ENCODE measurements at regions not wholly inside any gene's neighbourhood (a gene's known extent, or its start where the extent isn't known, plus 50 kb on each side); places are given as distances from the start of the nearest gene placed in this dataset.
"Not testable (repeated sequence)": the region's sequence is repeated elsewhere in the genome, so short reads cannot be mapped to it uniquely, and the experiment has no call there.

DNA sequence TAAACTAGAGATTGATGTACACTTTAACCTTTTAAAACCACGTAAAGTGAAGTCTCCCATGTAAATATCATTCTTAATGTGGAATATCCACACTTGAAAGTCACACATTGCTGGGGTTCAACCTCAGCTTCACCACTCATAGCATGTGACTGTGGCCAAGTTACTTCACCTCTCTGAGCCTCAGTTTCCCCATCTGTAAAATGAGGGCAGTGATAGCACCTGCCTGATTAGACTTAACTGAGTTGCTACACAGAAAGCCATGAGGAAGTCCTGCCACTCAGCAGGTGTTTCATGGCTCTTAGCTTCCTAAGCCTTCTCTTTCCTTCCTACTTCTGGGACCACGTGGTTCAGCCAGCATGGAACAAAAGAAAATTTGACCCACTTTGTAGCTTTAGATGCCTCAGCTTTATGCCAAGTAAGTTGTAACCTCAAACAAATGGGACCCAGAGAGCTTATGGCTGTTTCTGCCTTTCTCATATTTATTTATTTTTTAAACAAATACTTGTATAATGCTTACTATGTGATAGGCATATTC lies 277.3 kb upstream of the KLF3 start:
- in situ Hi-C loops (cut with MboI; ENCODE audit: low pct_unique_long_range_greater_than_20kb, low sequenced_read_pairs), result no loop called here
- DNase-seq, result no peak

DNA sequence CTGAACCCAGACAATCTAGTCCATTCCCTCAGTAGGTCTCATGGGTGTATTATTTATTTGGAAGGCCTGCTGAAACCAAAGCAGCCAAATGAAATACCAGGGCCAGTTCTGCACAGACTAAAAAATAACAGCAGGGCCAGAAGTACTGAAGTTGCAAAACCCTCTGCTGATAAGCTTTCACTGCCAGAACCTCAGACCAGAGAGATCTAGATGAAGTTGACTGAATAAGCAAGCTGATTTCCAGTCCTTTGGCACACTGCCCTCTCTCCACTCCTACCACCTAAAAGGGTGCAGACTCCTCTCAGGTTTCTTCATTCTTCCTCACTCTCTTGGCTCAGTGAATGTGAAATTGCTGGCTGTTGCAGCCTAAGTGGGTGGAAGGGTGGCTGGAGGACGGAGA lies 276.7 kb upstream of the KLF3 start:
- DNase-seq, result no peak
- in situ Hi-C loops (cut with MboI; ENCODE audit: low pct_unique_long_range_greater_than_20kb, low sequenced_read_pairs), result no loop called here

DNA sequence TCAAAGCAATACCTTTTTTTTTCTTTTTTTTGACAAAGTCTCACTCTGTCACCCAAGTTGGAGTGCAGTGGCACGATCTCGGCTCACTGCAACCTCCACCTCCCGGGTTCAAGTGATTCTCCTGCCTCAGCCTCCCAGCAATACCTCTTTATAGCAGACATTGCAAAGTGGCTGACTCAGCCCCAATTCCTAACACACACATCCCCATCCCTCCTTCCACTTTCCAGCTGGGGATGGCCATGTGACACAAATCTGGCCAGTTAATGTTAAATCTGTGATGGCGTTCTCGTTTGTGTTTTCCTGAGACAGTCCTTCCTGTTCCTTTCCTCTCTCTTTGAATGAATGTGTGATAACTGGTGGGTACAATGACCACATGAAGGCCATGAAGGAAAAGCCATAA lies 276.2 kb upstream of the KLF3 start:
- no peak for DNase-seq
- in situ Hi-C loops (cut with MboI; ENCODE audit: low pct_unique_long_range_greater_than_20kb, low sequenced_read_pairs), result no loop called here

DNA sequence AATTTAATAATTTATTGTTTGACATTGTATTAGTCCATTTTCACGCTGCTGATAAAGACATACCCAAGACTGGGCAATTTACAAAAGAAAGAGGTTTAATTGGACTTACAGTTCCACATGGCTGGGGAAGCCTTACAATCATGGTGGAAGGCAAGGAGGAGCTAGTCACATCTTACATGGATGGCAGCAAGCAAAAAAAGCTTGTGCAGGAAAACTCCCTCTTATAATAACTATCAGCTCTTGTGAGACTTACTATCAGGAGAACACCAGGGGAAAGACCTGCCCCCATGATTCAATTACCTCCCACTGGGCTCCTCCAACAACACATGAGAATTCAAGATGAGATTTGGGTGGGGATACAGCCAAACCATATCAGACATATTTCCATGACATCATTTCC lies 275.1 kb upstream of the KLF3 start:
- DNase-seq; in situ Hi-C loops (cut with MboI; ENCODE audit: low pct_unique_long_range_greater_than_20kb, low sequenced_read_pairs): not testable (repeated sequence)

DNA sequence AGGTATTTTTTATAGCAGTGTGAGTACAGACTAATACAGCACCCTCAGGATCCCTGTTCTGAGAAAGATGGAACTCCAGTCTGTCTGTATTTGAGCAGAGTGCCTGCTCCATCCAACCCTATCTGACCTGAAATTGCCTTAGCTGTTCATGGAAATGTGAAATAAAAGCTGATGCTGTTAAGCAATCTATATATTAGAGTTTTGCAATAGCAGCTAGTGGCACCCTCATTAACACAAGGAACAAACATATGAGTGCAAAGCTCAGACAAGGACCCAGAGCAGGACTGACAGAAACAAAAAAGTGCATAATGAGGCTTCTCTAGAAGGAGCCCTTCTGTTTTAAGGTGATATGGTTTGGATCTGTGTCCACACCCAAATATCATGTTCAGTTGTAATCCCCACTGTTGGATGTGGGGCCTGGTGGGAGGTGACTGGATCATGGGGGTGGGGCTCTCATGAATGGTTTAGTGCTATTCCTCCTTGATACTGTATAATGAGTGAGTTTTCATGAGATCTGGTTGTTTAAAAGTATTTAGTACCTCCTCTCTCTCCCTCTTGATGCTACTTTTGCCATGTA lies 272.9 kb upstream of the KLF3 start:
- DNase-seq, result no peak
- in situ Hi-C loops (cut with MboI; ENCODE audit: low pct_unique_long_range_greater_than_20kb, low sequenced_read_pairs), result no loop called here

DNA sequence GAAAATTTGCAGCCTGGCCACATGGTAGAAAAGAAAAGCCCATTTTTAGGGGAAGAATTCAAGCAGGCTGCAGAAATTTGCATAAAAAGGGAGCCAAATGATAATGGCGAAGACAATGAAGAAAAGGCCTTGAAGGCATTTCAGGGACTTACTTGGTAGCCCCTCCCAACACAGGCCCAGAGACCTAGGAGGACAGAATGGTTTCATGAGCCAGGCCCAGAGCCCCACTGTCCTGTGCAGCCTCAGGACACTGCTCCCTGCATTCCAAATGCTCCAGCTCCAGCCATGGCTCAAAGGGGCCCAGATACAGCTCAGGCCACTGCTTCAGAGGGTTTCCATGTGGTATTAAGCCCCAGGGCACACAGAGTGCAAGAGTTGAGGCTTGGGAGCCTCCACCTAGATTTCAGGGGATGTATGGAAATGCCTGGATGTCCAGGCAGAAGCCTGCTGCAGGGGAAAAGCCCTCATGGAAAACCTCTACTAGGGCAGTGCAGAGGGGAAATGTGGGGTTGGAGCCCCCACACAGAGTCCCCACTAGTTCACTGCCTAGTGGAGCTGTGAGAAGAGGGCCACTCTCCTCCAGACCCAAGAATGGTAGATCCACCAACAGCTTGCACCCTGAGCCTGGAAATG lies 271.7 kb upstream of the KLF3 start:
- in situ Hi-C loops (cut with MboI; ENCODE audit: low pct_unique_long_range_greater_than_20kb, low sequenced_read_pairs), result no loop called here
- DNase-seq, result no peak

DNA sequence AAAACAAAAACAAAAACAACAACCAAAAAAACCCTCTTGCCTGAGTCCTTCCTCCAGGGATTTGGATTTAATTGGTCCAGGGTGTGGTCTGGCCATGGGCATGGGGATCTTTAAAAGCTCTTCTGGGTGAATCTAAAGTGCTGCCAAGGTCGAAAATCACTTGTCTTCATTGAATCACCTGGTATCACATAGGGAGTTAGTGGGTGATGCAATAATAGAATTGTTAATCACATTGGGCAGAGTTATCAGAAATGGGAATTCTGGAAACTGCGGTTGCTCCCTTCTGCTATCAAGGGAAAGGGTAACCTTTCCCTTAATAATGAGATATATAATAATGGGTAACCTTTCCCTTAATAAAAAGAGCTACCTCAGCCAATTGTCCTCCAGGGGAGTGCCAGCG lies 267.9 kb upstream of the KLF3 start:
- no peak for DNase-seq
- in situ Hi-C loops (cut with MboI; ENCODE audit: low pct_unique_long_range_greater_than_20kb, low sequenced_read_pairs), result no loop called here

DNA sequence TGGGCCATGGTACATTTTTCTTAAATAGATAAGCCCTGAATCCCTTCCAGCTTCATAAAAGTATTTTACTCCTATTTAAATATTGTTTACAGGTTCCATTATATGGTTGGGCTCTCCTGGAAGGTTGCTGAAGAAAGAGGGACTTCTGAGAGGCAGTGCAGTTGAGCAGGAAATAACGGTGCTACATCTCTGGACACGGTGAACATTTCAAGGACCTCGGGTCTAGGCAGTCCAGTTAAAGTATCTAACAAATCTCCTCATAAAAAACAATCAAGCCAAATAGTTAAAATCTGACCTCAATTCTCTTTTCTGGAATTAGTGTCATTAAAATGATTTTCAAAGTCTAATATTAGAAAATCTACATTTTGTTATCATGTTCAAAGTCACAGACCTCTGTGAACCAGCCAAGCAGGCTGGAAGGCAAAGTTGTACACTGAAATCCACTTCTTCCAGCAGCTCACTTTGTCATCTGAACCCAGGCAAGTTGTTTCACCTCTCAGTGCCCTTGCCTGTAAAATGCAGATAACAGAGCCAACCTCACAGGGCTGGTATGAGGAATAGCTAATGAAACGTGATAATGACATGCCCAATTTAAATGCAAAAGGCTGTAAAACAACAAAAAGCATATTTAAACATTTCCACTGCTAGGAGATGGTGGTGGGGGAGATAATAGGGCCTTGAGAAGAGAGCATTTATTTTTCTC lies 267.0 kb upstream of the KLF3 start:
- DNase-seq, result no peak
- in situ Hi-C loops (cut with MboI; ENCODE audit: low pct_unique_long_range_greater_than_20kb, low sequenced_read_pairs), result no loop called here

DNA sequence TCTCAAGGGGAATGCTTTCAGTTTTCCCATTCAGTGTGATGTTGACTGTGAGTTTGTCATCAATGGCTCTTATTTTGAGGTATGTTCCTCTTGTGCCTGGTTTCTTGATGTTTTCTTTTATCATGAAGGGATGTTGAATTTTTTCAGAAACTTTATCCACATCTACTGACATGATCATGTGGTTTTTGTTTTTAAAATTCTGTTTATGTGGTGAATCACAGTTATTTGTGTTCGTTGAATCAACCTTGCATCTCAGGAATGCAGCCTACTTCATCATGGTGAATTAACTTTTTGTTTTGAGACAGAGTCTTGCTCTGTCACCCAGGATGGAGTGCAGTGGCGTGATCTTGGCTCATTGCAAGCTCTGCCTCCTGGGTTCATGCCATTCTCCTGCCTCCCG lies 263.1 kb upstream of the KLF3 start:
- no peak for DNase-seq
- in situ Hi-C loops (cut with MboI; ENCODE audit: low pct_unique_long_range_greater_than_20kb, low sequenced_read_pairs), result no loop called here

DNA sequence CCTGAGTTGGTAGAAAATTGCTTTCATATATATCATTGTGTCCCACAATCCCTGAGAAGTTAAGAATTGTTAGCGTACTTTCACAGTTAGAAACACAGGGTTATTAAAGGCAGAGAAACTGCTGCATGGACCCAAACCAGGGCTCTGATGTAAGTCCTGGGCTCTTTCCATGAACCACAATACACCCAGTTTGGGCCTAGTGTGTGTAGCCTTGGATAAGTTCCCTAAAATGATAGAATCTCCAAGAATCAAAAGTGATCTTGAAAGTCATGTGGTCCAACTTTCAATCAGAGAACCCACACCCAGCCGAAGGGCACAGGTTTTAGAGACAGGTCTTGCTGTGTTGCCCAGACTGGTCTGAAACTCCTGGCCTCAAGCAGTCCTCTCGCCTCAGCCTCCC lies 257.8 kb upstream of the KLF3 start:
- no peak for DNase-seq
- in situ Hi-C loops (cut with MboI; ENCODE audit: low pct_unique_long_range_greater_than_20kb, low sequenced_read_pairs), result no loop called here

DNA sequence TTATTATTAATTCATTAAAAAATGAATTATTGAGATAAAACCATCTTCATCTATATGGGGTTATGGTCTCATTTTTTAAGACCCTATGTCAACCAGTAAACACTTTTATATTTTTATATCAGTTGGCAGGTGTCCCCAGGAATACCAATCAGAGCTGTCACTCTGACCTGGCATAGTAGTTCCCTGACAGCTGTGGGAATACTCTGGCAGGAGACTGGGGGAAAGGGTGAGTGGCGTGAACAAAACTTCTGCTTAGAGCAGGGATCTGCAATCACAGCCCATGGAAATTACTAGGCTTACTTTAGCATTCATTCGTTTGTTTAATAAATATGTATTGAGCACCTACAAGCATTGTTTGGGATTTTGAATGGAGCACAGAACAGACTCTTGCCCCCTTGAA lies 254.1 kb upstream of the KLF3 start:
- DNase-seq, result no peak
- in situ Hi-C loops (cut with MboI; ENCODE audit: low pct_unique_long_range_greater_than_20kb, low sequenced_read_pairs), result no loop called here

DNA sequence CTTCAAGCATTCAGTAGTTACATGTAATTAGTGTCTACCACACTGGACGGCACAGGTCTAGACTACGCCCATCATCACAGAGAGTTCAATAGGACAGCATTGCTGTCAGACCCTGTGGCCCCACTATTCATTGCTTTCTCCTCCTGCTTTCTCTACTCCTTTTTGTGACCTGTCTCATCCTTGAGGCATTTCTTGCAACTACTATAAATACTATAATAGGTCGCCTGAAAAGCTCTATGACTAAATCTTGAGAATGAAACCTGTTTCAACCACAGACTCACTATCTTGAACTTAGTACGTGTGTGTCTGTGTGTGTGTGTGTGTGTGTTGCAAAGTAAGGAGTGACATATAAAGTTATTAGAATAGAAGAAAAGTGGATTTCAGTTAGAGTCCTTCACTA lies 252.9 kb upstream of the KLF3 start:
- in situ Hi-C loops (cut with MboI; ENCODE audit: low pct_unique_long_range_greater_than_20kb, low sequenced_read_pairs), result no loop called here

DNA sequence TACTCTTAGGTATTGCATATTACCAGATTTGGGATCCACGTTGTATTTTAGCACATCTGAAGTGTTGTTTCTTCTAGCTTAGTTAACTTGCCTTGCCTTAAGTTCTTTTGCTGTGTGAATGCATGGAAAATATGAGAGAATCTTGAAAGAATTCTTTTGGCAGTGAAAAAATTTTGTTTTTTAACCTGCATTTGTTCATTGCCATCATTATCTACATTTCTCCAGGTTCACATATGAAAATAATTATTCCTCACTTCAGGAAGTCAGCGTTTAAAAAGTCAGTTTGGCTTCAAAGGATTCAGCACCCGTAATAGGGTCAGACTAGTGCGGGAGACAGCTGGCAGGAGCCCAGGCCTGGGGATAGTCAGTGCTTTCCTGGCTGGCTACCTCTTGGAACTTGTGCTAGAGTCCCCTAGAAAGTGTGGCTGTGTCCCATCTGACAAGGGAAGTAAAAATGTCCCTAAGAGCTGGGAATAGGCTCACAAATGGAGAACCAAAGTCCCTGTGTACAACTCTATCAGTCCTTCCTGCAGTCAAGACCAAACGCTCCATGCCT lies 251.9 kb upstream of the KLF3 start:
- in situ Hi-C loops (cut with MboI; ENCODE audit: low pct_unique_long_range_greater_than_20kb, low sequenced_read_pairs), result no loop called here
- DNase-seq, result no peak

More for the DNA sequence above, 252.9 kb upstream of the KLF3 start:
- no peak for DNase-seq

DNA sequence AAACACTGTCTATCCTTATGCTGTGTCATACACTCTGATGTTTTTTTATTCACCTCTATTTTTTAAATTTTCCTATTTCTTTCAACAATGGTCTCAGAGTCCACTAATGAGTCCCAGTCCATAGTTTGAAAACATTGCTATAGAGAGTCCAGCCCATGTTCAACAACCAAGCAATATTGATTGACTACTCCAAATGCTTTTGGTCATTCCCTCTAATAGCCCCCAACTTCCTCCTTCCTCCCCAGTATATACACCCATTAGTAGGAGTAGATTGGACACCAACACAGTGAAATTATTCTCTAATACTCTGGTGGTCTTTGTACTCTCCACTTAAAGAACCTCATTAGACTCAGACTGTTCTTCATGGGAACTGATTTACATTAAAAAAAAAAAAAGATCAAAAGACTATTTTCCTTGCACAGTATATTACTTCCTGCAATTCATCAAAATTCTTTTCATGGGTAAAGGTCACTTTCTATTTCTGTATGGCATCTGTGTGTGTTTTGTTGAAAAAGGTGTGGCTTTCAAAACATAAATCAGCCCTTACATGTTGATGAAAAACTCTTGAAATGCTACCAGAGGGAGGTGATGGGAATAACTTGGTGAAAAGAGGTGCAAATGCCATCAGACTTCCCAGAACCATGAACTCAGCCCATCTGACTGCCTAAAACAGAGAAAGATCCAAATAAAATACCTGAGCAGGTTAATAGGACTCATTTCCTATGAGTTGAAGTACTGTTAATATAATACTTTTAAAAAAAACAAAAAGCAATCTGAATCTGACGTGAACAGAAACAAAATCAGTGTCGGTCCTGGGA lies 250.3 kb upstream of the KLF3 start:
- no peak for DNase-seq
- in situ Hi-C loops (cut with MboI; ENCODE audit: low pct_unique_long_range_greater_than_20kb, low sequenced_read_pairs), result no loop called here

DNA sequence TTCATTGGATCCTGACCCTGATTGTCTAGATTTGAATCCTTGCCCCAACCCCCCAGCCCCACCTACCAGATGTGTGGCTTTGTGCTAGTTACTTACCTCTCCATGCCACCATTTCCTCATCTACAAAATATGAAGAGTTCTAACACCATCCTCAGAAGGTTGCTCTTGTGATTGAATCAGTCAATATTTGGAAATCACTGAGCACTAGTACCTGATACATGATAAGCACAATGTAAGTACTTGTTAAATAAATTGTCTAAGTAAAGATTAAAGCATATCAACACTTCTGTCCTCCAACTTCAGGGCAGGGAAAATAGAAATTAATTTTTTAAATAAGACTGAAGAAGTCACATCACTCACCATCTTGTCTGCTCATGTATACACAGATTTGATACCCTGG lies 249.6 kb upstream of the KLF3 start:
- DNase-seq, result no peak
- in situ Hi-C loops (cut with MboI; ENCODE audit: low pct_unique_long_range_greater_than_20kb, low sequenced_read_pairs), result no loop called here

DNA sequence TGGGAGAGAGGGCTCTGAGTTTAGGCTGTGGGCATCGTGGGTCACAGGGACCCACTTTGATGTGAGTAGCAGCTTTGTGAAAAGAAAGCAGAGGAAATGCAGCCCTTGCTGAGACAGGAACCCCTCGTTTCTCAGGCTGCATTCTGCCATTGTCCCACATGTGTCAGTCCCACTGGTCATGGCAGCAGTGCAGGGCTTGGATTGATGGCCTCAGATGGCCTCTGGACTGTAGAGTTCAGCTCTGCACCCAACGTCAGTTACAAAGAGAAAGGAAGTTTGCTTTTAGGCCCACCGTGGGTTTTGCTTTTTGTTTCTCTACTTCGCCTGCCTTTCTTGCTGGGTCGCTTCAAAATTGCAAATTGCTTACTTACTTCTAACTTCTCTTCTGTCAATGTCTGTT lies 248.3 kb upstream of the KLF3 start:
- in situ Hi-C loops (cut with MboI; ENCODE audit: low pct_unique_long_range_greater_than_20kb, low sequenced_read_pairs), result no loop called here
- no peak for DNase-seq

DNA sequence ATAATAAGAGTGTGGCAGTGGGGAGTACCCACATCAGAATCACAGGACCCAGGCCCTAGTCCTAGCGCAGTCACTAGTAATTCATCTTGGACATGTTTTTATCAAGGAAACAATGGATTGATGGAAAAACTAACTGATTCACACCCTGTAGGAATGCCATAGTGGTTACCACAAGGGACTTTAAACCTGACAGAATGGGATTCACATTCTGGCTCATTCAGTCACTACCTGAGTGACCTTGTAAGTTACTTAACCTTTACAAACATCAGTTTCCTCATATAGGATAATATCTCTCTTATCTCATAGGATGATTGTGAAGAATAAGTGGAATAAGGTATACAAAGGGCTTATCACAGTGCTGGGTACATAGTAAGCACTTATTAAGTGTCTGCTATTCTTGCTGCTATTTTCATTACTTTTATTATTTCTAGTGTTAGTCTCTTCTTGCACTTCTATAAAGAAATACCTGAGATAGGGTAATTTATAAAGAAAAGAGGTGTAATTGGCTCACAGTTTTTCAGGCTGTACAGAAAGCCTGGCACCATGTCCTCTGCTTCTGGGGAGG lies 247.5 kb upstream of the KLF3 start:
- DNase-seq, result no peak
- in situ Hi-C loops (cut with MboI; ENCODE audit: low pct_unique_long_range_greater_than_20kb, low sequenced_read_pairs), result no loop called here

DNA sequence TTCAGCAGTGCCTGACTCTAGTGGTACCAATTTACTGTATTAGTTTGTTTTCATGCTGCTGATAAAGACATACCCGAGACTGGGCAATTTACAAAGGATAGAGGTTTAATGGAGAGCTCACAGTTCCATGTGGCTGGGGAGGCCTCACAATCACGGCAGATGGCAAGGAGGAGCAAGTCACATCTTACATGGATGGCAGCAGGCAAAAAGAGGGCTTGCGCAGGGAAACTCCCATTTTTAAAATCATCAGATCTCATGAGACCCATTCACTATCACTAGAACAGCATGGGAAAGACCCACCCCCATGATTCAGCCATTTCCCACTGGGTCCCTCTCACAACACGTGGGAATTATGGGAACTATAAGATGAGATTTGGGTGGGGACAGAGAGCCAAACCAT lies 243.7 kb upstream of the KLF3 start:
- in situ Hi-C loops (cut with MboI; ENCODE audit: low pct_unique_long_range_greater_than_20kb, low sequenced_read_pairs); DNase-seq: not testable (repeated sequence)

DNA sequence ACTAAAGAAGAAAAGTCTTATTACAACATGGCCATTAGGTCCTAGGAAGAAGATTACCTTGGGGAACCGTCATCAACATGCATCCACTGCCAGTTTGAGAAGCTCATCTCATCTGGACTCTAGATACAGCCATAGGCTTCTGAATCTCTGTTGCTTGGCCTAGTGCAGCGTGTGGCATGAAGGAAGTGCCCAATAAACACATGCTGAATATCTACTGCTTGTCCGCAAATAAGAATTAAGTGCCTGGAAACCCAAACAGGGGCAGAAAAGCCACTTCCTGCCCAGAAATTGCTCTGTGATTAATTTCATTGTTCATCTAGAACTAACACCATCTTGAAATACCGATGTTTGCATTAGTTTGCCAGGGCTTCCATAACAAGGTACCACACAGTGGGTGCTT lies 241.1 kb upstream of the KLF3 start:
- no peak for DNase-seq
- in situ Hi-C loops (cut with MboI; ENCODE audit: low pct_unique_long_range_greater_than_20kb, low sequenced_read_pairs), result no loop called here

Data from KBM-7 (cell line).